BJ (cell line): ENCODE measurements at regions not wholly inside any gene's neighbourhood (a gene's known extent, or its start where the extent isn't known, plus 50 kb on each side); places are given as distances from the start of the nearest gene placed in this dataset.

Source experiments
- CTCF ChIA-PET: fragments of 350-600 bp; formaldehyde crosslinking; extraction: SDS; loops from one replicate; lab custom pipeline; 2021; ENCODE audit warnings: antibody characterized with exemption, inconsistent platforms; lab: Yijun Ruan, JAX
- POLR2A ChIA-PET: fragments of 300-600 bp; sonication (Branson Sonifier 250); formaldehyde crosslinking; extraction: SDS; loops from one replicate; lab custom pipeline; 2021; ENCODE audit warnings: antibody characterized with exemption; lab: Charles Lee
- DNase-seq: peaks from one replicate; pipeline ENCODE4 v3.0.0-alpha.2; 2011; ENCODE audit warnings: low read depth
- H3K27me3 ChIP-seq: 2 replicates; pipeline ENCODE4 v1.6.0; 2011; ENCODE audit warnings: low read length; ENCODE audit not compliant: control insufficient read depth, insufficient read depth
- H3K36me3 ChIP-seq: 2 replicates; pipeline ENCODE4 v1.5.1; 2011; ENCODE audit warnings: low read length; ENCODE audit not compliant: control insufficient read depth, insufficient read depth
- H3K4me3 ChIP-seq: 2 replicates; pipeline ENCODE4 v1.5.1; 2011; ENCODE audit warnings: low read depth, mild to moderate bottlenecking, control low read depth, low read length
- TF ChIP-seq, protein P1 (sequence below): IDR thresholded peaks from 2 replicates; pipeline ENCODE4 v1.5.1; 2011; ENCODE audit warnings: low read depth, mild to moderate bottlenecking, control low read depth, inconsistent platforms, low read length, moderate library complexity; ENCODE audit not compliant: insufficient read depth

DNA sequence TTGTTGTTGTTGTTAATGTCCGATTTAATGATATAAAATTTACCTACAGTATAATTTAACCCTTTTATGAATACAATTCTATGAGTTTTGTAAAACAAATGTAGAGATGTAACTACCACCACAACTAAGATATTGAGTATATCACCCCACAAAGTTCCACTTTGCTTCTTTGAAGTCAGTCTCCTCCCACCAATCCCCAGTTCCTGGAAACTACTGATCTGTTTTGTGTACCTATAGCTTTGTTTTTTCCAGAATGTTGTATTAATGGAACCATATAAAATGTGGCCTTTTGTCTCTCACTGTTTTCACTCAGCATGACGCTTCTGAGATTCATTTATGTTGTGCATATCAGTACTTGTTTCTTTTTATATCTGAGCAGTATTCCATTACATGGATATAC is 52.3 kb upstream of the FAM9C start:
- H3K36me3 ChIP-seq = no peaks in the 10 kb centered on the region
- H3K4me3 ChIP-seq = no peak overlapping the region
- no peak for DNase-seq
- TF ChIP-seq, protein P1, sequence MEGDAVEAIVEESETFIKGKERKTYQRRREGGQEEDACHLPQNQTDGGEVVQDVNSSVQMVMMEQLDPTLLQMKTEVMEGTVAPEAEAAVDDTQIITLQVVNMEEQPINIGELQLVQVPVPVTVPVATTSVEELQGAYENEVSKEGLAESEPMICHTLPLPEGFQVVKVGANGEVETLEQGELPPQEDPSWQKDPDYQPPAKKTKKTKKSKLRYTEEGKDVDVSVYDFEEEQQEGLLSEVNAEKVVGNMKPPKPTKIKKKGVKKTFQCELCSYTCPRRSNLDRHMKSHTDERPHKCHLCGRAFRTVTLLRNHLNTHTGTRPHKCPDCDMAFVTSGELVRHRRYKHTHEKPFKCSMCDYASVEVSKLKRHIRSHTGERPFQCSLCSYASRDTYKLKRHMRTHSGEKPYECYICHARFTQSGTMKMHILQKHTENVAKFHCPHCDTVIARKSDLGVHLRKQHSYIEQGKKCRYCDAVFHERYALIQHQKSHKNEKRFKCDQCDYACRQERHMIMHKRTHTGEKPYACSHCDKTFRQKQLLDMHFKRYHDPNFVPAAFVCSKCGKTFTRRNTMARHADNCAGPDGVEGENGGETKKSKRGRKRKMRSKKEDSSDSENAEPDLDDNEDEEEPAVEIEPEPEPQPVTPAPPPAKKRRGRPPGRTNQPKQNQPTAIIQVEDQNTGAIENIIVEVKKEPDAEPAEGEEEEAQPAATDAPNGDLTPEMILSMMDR = no peak
- no peaks in the 10 kb centered on the region for H3K27me3 ChIP-seq
- ChIA-PET POLR2A (no interaction called here), CTCF (no interaction called here)

GRCh38 chrX:13094828-13095341 is 50.5 kb upstream of the FAM9C start:
- TF ChIP-seq, protein P1 = no peak
- ChIA-PET CTCF (no interaction called here), POLR2A (no interaction called here)
- Histone ChIP-seq H3K4me3 (no peak overlapping the region), H3K36me3 (no peaks in the 10 kb centered on the region), H3K27me3 (no peaks in the 10 kb centered on the region)
- DNase-seq = no peak

- POLR2A ChIA-PET = no interaction called here
- no peak for DNase-seq
- Histone ChIP-seq H3K27me3 (no peaks in the 10 kb centered on the region), H3K36me3 (no peaks in the 10 kb centered on the region), H3K4me3 (no peak overlapping the region)
- CTCF ChIA-PET = no interaction called here
- TF ChIP-seq, protein P1 = no peak
Measured at GRCh38 chrX:13094374-13094773, 50.0 kb upstream of the FAM9C start.
